Parathyroid adenoma (tissue), 2 donors: ENCODE measurements at regions not wholly inside any gene's neighbourhood (a gene's known extent, or its start where the extent isn't known, plus 50 kb on each side); places are given as distances from the start of the nearest gene placed in this dataset.

Experiments
- H2AFZ ChIP-seq: fragments of 300-600 bp; sonication (generic); one replicate; pipeline ENCODE4 v1.7.0; 2017; ENCODE audit warnings: antibody characterized with exemption, mild to moderate bottlenecking
- H3K27ac ChIP-seq: fragments of 300-600 bp; sonication (generic); one replicate; pipeline ENCODE4 v1.7.0; 2017
- H3K27me3 ChIP-seq: fragments of 300-600 bp; sonication (generic); one replicate; pipeline ENCODE4 v1.7.0; 2017; ENCODE audit warnings: low read length; ENCODE audit not compliant: control insufficient read depth, insufficient read depth
- H3K36me3 ChIP-seq: fragments of 300-600 bp; sonication (generic); one replicate; pipeline ENCODE4 v1.7.0; 2017; ENCODE audit warnings: low read length; ENCODE audit not compliant: control insufficient read depth, insufficient read depth
- H3K4me1 ChIP-seq: fragments of 300-600 bp; sonication (generic); one replicate; pipeline ENCODE4 v1.7.0; 2017; ENCODE audit warnings: control low read depth
- H3K4me2 ChIP-seq: fragments of 300-600 bp; sonication (generic); one replicate; pipeline ENCODE4 v1.7.0; 2017; ENCODE audit warnings: low read length
- H3K4me3 ChIP-seq: fragments of 300-600 bp; sonication (generic); one replicate; pipeline ENCODE4 v1.7.0; 2017; ENCODE audit warnings: low read depth, low read length
- H3K79me2 ChIP-seq: fragments of 300-600 bp; sonication (generic); one replicate; pipeline ENCODE4 v1.7.0; 2017; ENCODE audit warnings: control low read depth
- H3K9ac ChIP-seq: fragments of 300-600 bp; sonication (generic); one replicate; pipeline ENCODE4 v1.7.0; 2017; ENCODE audit warnings: mild to moderate bottlenecking
- H3K9me3 ChIP-seq: fragments of 300-600 bp; sonication (generic); one replicate; pipeline ENCODE4 v1.7.0; 2017; ENCODE audit warnings: low read length; ENCODE audit not compliant: control insufficient read depth
- TF ChIP-seq, protein P1 (sequence below): fragments of 300-600 bp; sonication (generic); IDR thresholded peaks from one replicate; pipeline ENCODE4 v1.7.0; 2017; ENCODE audit warnings: antibody characterized with exemption, mild to moderate bottlenecking
- donor health status: primary hyperparathyroidism.

DNA sequence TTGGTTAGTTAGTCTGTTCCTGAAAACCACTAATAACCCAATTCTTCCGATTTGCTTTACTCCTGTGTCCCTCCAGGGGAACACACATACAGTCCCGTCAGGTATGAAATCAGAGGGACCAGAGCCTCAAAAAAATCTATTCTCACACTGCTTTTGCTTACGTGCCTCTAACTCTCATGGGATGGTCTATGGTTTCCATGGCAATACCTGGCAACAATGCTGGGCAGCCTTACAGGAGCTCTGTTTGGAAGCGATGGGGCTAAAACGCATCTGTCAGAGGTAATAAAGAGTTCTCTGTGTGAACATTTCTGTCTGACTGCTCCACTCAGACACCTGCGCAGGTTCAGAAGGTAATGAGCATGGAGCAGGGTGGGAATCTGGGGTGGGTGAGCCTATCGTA is 376.2 kb downstream of the GXYLT1 start:
- Histone ChIP-seq H3K27me3 (no peaks in the 10 kb centered on the region), H3K79me2 (no peaks in the 10 kb centered on the region), H3K4me1 (no peaks in the 10 kb centered on the region), H3K9me3 (no peaks in the 10 kb centered on the region), H3K4me3 (no peak overlapping the region), H2AFZ (no peak overlapping the region), H3K27ac (no peak overlapping the region), H3K9ac (no peak overlapping the region), H3K36me3 (no peaks in the 10 kb centered on the region), H3K4me2 (no peak overlapping the region)
- TF ChIP-seq, protein P1, sequence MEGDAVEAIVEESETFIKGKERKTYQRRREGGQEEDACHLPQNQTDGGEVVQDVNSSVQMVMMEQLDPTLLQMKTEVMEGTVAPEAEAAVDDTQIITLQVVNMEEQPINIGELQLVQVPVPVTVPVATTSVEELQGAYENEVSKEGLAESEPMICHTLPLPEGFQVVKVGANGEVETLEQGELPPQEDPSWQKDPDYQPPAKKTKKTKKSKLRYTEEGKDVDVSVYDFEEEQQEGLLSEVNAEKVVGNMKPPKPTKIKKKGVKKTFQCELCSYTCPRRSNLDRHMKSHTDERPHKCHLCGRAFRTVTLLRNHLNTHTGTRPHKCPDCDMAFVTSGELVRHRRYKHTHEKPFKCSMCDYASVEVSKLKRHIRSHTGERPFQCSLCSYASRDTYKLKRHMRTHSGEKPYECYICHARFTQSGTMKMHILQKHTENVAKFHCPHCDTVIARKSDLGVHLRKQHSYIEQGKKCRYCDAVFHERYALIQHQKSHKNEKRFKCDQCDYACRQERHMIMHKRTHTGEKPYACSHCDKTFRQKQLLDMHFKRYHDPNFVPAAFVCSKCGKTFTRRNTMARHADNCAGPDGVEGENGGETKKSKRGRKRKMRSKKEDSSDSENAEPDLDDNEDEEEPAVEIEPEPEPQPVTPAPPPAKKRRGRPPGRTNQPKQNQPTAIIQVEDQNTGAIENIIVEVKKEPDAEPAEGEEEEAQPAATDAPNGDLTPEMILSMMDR, result no peak

DNA sequence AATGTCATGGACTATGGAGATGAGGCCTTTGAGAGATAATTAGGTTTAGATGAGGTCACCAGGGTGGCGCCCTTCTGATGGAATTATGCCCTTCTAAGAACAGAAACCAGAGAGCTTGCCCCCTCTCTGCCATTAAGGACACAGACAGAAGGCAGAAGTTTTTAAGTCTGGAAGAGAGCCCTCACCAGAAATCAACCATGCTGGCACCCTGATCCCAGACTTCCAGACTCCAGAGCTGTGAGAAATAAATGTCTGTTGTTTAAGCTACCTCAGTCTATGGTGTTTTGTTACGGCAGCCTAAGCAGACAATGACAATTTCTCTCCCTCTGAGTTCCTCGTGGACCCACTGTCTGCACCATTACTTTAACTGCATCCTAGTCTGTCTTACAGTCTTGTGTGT is 382.0 kb downstream of the GXYLT1 start:
- Histone ChIP-seq H3K79me2 (no peaks in the 10 kb centered on the region), H3K4me2 (no peak overlapping the region), H3K27me3 (no peaks in the 10 kb centered on the region), H2AFZ (no peak overlapping the region), H3K36me3 (no peaks in the 10 kb centered on the region), H3K4me3 (no peak overlapping the region), H3K9me3 (no peaks in the 10 kb centered on the region), H3K4me1 (no peaks in the 10 kb centered on the region), H3K27ac (no peak overlapping the region), H3K9ac (no peak overlapping the region)
- TF ChIP-seq, protein P1, result no peak

DNA sequence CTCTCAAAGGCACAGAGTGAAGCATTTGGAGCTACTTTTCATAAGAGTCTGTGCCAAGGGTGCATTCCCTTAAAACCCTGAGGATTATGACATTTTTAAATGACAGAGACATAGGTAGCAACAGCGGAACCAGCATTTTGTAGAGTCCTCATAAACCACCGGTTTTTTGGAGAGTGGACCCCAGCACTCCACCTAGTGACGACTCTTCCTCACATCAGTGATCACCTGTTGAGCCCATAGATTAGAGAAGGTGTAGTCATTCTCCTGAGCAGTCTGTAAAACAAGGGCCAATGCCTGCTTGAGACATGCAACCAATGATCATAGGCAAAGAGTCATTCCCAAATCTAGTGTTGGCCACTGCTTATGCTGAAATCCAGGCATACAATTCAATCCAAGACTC is 399.1 kb downstream of the GXYLT1 start:
- Histone ChIP-seq H2AFZ (no peak overlapping the region), H3K27me3 (no peaks in the 10 kb centered on the region), H3K36me3 (no peaks in the 10 kb centered on the region), H3K4me2 (no peak overlapping the region), H3K9me3 (no peaks in the 10 kb centered on the region), H3K4me1 (no peaks in the 10 kb centered on the region), H3K9ac (no peak overlapping the region), H3K4me3 (no peak overlapping the region), H3K27ac (no peak overlapping the region), H3K79me2 (no peaks in the 10 kb centered on the region)
- TF ChIP-seq, protein P1, result no peak

DNA sequence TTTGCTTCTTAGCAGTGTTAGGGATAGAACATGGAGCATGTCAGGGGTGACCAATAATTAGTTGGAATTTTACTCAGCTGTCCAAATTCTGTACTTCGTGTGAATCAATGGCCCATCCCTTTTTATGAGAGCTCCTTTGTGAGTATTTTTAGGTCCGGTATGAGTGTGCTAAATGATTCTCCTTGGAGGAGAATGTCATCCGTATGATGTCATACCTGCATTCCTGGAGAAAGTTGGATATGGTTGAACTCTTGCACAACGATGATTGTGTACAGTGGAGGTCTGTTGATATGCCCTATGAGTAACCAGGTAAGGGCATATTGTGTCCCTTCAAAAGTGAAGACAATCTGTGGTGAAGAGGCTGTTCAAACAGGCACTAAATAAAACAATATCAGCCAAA is 400.8 kb downstream of the GXYLT1 start:
- H3K4me3 ChIP-seq, result no peak overlapping the region
- no peaks in the 10 kb centered on the region for H3K79me2 ChIP-seq
- no peak overlapping the region for H3K9ac ChIP-seq
- H3K27ac ChIP-seq, result no peak overlapping the region
- H2AFZ ChIP-seq, result no peak overlapping the region
- H3K4me1 ChIP-seq, result no peaks in the 10 kb centered on the region
- TF ChIP-seq, protein P1, result no peak
- H3K27me3 ChIP-seq, result no peaks in the 10 kb centered on the region
- no peak overlapping the region for H3K4me2 ChIP-seq
- H3K36me3 ChIP-seq, result no peaks in the 10 kb centered on the region
- H3K9me3 ChIP-seq, result no peaks in the 10 kb centered on the region

DNA sequence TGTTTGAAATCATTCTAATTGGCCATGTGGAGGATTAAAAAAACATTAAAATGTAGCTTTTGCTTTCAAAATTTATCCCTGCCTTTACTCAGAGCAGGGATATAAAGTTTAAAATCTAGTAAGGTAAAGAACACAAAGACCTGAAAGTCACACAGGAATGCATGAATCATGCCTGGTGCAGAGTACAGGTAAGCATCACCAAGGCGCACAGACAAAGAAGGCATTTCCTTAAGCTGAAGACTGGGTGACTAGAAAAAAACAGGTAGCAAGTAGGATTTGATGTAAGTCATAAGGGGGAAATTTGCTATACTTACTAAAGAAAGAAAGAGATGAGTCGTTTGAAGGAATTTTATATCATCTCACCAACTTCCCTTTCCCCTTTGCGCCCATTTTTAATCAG is 405.6 kb downstream of the GXYLT1 start:
- Histone ChIP-seq H3K9ac (no peak overlapping the region), H3K36me3 (no peaks in the 10 kb centered on the region), H3K4me1 (no peaks in the 10 kb centered on the region), H3K4me2 (no peak overlapping the region), H3K4me3 (no peak overlapping the region), H3K79me2 (no peaks in the 10 kb centered on the region), H3K9me3 (no peaks in the 10 kb centered on the region), H3K27ac (no peak overlapping the region), H3K27me3 (no peaks in the 10 kb centered on the region), H2AFZ (no peak overlapping the region)
- TF ChIP-seq, protein P1, result no peak
